Naive B cell (primary cell): ENCODE measurements at regions not wholly inside any gene's neighbourhood (a gene's known extent, or its start where the extent isn't known, plus 50 kb on each side); places are given as distances from the start of the nearest gene placed in this dataset.

Experiments used
- ATAC-seq, 2 donors: fragments of 150-1000 bp; cut with Tn5 transposase; 2 replicates each; pipeline ENCODE4 v1.10.0; 2021; ENCODE audit warnings: low read depth in 2 of 2, mild to moderate bottlenecking in 2 of 2, moderate library complexity in 2 of 2
- DNase-seq: peaks from one replicate; pipeline ENCODE4 v3.0.0; 2022
- H3K27ac Mint-ChIP-seq, 6 donors: one replicate each; pipeline ENCODE4 v1.8.0; 2020 to 2022; ENCODE audit warnings: mild to moderate bottlenecking in 6 of 6, mixed read lengths in 6 of 6, moderate library complexity in 5 of 6, inconsistent platforms in 2 of 6
- H3K27me3 Mint-ChIP-seq, 3 donors: one replicate each; pipeline ENCODE4 v1.8.0; 2021 to 2022; ENCODE audit warnings: mixed read lengths in 3 of 3, mild to moderate bottlenecking in 1 of 3
- H3K36me3 Mint-ChIP-seq, 2 donors: one replicate each; pipeline ENCODE4 v1.8.0; 2020 to 2022; ENCODE audit warnings: mixed read lengths in 2 of 2, inconsistent platforms in 1 of 2, mild to moderate bottlenecking in 1 of 2
- H3K4me1 Mint-ChIP-seq, 3 donors: one replicate each; pipeline ENCODE4 v1.8.0; 2020 to 2022; ENCODE audit warnings: mixed read lengths in 3 of 3, inconsistent platforms in 1 of 3, mild to moderate bottlenecking in 1 of 3, moderate library complexity in 1 of 3
- H3K4me3 Mint-ChIP-seq, 8 donors: one replicate each; pipeline ENCODE4 v1.8.0; 2020 to 2022; ENCODE audit warnings: mild to moderate bottlenecking in 8 of 8, mixed read lengths in 8 of 8, moderate library complexity in 8 of 8, inconsistent platforms in 2 of 8
- H3K9me3 Mint-ChIP-seq, 7 donors: one replicate each; pipeline ENCODE4 v1.8.0; 2020 to 2022; ENCODE audit warnings: mixed read lengths in 7 of 7, mild to moderate bottlenecking in 5 of 7, inconsistent platforms in 2 of 7, moderate library complexity in 1 of 7

DNA sequence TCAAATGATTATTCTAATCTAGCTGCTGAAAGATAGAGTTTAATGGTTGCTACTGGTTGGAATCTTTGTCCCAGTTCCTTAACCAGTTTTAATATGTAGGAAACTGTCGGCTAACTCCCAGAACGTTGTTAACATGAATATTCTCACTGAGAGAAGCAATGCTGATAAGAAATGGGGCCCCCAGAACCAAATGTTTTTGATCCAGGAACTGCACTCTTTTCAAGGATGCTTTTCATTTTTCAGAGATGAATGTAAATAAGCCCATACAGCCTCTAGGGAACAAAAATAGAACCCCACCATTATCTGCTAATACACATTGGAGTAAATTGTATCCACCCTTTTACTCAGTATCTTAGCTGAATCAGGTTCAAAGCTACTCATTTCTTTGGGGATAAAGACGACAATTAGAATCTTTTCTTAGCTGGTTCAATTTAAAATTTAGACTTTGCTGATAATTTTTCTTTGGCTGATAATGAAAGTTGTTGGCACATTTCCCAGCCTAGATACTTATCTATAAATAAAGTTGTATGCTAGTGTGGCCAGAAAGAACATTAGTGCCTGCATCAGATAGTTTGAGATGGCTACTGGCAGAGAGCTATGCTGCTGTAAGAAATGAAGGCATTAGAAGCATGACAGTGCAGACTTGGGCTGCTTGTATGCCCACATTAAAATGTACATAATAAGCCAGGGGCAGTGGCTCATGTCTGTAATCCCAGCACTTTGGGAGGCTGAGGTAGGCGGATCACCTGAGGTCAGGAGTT is 323.3 kb upstream of the PDGFD start:
- H3K27me3 Mint-ChIP-seq = peaks cover 0 to 3% (median 0%) of the 10 kb centered on the region in 3 donors
- H3K9me3 Mint-ChIP-seq = peaks cover 13 to 52% (median 31%) of the 10 kb centered on the region in 7 donors
- no peak for DNase-seq
- H3K4me1 Mint-ChIP-seq = no peaks in the 10 kb centered on the region
- ATAC-seq = no peak
- H3K4me3 Mint-ChIP-seq = no peak overlapping the region
- H3K27ac Mint-ChIP-seq = no peak overlapping the region
- H3K36me3 Mint-ChIP-seq = peaks cover 0 to 21% of the 10 kb centered on the region in 2 donors

DNA sequence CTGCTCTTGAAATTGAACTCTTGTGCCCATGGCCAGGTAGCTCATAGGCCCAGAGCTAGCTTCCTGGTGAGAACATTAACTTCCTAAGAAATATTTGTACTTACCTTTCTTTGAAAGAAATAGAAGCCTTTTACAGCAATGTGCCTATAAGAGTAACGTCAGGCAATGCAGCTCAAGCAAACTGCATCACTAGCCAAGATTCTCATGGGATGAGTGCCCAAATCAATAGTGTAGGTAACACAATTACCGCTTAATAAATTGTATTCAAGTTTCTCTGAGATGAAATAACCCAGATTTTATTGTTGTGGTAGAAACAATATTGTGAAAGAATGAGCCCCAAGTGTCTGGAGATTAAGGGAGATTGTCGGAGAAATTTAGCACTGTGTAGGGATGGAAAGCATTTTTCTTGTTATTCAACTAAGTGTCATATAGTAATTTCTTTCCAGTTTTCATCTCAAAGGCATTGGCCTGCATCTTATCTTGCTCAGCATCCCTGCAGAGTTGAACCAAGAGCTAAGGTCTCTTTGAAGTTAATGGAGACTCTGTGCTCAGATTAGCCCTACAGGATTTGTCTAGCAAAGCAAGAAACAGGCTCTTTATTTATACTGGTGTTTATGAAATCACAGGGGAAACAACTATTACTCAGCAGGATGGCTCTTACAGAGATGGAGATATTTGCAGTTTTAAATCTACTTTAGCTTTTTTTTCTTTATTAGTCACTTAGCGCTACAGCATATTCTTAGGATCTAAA is 321.0 kb upstream of the PDGFD start:
- Mint-ChIP-seq H3K27me3 (peaks cover 0 to 3% (median 0%) of the 10 kb centered on the region in 3 donors), H3K36me3 (peaks cover 0 to 9% of the 10 kb centered on the region in 2 donors), H3K9me3 (peaks cover 4 to 47% (median 21%) of the 10 kb centered on the region in 7 donors), H3K4me3 (no peak overlapping the region), H3K27ac (no peak overlapping the region), H3K4me1 (no peaks in the 10 kb centered on the region)
- DNase-seq (no peak), ATAC-seq (no peak)

DNA sequence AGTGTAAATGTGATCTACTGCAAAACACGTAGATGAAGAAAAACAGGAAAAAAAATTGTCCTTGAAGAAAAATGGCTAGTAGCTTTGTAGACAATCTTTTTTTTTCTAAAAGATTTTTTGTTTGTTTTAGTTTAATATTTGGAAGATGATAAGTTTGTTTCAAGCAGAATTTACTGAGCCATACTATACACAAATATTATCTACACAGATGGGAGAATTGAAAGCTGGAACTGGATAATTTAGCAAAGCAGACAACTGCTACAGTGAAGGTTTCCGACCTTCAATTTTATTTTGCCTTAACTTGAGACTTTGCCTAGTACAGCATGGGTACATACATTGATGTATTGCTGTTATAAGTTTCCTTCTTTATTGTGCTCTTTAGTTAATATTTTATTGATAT is 313.0 kb upstream of the PDGFD start:
- Mint-ChIP-seq H3K27ac (no peak overlapping the region), H3K4me1 (no peaks in the 10 kb centered on the region), H3K36me3 (no peaks in the 10 kb centered on the region), H3K27me3 (no peaks in the 10 kb centered on the region), H3K4me3 (no peak overlapping the region), H3K9me3 (peaks cover 0 to 10% (median 2%) of the 10 kb centered on the region in 7 donors)
- ATAC-seq = no peak
- DNase-seq = no peak

DNA sequence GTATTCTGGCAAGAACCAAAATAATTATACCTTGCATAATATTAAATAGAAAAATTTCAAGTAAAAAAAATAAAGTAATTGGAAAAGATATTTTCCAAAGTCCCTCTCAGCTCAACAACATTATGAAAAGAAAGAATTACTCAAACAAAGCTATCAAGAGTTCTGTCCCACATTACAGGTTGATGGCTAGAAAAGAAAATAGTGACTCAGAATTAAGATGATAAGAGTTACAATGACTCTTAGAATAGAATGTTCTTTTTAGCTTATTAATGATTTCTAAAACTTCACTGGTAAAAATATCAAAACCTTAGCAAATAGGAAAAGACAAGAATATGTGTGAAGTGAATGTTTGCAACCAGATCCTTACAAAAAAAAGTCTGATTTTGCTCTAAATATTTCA is 312.5 kb upstream of the PDGFD start:
- no peaks in the 10 kb centered on the region for H3K4me1 Mint-ChIP-seq
- no peak overlapping the region for H3K4me3 Mint-ChIP-seq
- DNase-seq = no peak
- peaks cover 0 to 7% (median 1%) of the 10 kb centered on the region in 7 donors for H3K9me3 Mint-ChIP-seq
- H3K27ac Mint-ChIP-seq = no peak overlapping the region
- no peaks in the 10 kb centered on the region for H3K27me3 Mint-ChIP-seq
- ATAC-seq = no peak
- no peaks in the 10 kb centered on the region for H3K36me3 Mint-ChIP-seq

DNA sequence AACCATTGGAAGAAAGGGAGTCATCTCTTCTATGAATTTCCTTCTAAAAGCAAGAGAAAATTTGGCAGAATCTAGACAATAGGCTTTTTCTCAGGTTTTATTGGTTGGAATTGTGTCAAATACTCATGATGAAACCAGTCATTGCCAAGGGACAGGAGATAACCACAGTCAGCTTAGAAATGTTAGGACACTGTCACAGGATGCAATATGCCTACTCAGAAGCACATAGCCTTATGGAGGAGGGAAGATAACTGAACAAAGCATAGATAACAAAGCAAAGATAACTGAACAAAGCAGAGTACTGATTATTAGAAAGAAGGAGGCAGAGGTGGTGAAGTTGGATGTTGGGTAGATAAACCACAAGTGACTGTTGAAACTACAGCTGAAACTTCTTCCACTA is 303.5 kb upstream of the PDGFD start:
- DNase-seq = no peak
- H3K36me3 Mint-ChIP-seq = no peaks in the 10 kb centered on the region
- no peak overlapping the region for H3K4me3 Mint-ChIP-seq
- H3K27me3 Mint-ChIP-seq = no peaks in the 10 kb centered on the region
- no peaks in the 10 kb centered on the region for H3K9me3 Mint-ChIP-seq
- H3K4me1 Mint-ChIP-seq = no peaks in the 10 kb centered on the region
- ATAC-seq = no peak
- no peak overlapping the region for H3K27ac Mint-ChIP-seq

DNA sequence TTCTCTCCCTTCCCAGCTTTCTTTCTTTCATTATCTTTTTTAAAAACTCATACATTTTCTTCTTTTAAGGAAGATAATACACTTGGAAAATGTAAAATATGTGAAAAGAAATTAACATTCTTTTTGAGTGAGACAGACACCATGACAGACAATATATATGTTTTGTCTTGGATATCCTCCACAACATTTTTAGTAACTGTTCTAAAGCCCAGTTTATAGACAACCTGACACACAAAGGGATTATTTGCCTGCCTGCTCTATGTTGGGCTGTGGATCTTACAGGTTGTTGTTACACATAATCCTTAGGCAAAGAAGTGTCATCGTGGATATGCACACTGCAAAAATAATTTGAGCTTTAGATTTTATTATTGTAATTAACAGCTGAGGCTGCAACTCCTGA is 301.4 kb upstream of the PDGFD start:
- DNase-seq (no peak), ATAC-seq (no peak)
- no peaks in the 10 kb centered on the region for H3K27me3 Mint-ChIP-seq
- H3K27ac Mint-ChIP-seq = no peak overlapping the region
- H3K4me3 Mint-ChIP-seq = no peak overlapping the region
- no peaks in the 10 kb centered on the region for H3K9me3 Mint-ChIP-seq
- H3K36me3 Mint-ChIP-seq = no peaks in the 10 kb centered on the region
- H3K4me1 Mint-ChIP-seq = no peaks in the 10 kb centered on the region

DNA sequence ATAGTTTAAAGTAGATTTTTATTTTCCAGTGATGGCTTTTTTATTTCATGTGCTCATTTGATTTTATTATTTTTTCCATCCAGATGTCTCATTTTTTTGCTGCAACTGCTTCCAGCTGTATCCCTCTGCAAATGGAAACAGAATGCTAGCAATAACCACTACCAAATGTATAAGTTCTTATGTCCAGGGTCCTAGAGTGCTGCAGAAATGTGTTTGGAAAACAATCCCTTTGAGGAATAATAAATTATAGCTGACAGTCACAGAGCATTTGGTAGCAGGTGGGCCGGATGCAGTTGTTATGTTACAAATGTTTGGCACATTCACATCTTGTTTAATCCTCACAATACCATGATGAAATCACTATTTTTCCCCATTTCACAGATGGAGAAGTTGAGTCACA is 300.7 kb upstream of the PDGFD start:
- ATAC-seq (no peak), DNase-seq (no peak)
- H3K4me1 Mint-ChIP-seq = no peaks in the 10 kb centered on the region
- no peaks in the 10 kb centered on the region for H3K27me3 Mint-ChIP-seq
- no peak overlapping the region for H3K27ac Mint-ChIP-seq
- H3K36me3 Mint-ChIP-seq = no peaks in the 10 kb centered on the region
- no peak overlapping the region for H3K4me3 Mint-ChIP-seq
- H3K9me3 Mint-ChIP-seq = no peaks in the 10 kb centered on the region

DNA sequence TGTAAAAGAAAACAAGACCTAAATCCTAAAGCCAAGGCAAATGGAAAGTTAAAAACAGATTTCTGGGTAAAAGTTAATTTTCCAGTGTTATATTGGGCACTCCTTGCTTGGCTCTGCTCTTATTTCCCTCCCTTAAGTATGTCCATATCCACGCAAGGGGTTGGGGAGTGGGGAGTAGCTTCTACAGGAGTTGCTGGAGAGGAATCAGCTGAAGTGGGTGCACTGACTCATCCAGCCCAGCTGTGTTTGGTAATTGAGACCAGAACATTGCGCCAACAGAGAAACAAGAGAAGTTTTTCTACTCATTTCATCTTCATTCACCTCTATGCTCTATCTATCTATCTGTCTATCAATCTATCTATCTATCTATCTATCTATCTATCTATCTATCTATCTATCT is 298.4 kb upstream of the PDGFD start:
- Mint-ChIP-seq H3K4me1 (no peaks in the 10 kb centered on the region), H3K27ac (no peak overlapping the region), H3K9me3 (peaks cover 0 to 2% (median 0%) of the 10 kb centered on the region in 7 donors), H3K4me3 (no peak overlapping the region), H3K27me3 (no peaks in the 10 kb centered on the region), H3K36me3 (no peaks in the 10 kb centered on the region)
- DNase-seq (no peak), ATAC-seq (no peak)

DNA sequence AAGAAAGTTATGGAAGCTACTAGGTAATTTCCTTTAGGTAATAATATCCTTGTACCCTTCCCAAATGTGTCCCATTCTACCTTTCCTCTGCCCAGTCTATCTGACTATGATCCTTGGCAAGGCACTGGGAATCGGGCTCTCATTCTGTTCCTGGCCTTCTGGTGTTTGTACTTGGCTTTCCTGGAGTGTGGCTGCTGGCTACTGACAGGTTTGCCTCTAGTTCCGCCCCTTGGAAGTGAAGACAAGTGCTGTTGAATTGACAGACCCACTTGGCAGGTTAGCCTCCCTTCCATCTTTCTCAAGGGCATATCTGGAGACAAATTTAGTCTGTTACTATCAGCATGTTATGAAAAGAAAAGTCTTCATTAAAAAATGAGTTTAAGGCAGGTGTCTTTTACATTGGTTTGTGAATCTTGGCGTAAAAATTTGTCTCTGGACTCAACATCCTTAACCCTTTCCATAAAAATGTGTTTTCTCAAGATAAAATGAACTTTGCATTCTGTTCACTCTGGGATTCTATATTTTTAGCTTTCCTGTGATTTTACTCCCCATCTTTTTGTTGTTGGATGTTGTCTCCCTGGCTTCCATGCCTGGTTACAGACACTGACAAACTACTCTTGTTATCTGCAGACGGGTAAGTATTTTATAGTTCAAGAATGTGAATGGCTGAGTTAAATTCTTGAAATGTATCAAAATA is 287.4 kb upstream of the PDGFD start:
- no peak for ATAC-seq
- Mint-ChIP-seq H3K27ac (no peak overlapping the region), H3K9me3 (peaks cover 0 to 6% (median 4%) of the 10 kb centered on the region in 7 donors), H3K4me3 (no peak overlapping the region), H3K36me3 (no peaks in the 10 kb centered on the region), H3K4me1 (no peaks in the 10 kb centered on the region), H3K27me3 (peaks cover 0 to 5% (median 0%) of the 10 kb centered on the region in 3 donors)
- DNase-seq = no peak

DNA sequence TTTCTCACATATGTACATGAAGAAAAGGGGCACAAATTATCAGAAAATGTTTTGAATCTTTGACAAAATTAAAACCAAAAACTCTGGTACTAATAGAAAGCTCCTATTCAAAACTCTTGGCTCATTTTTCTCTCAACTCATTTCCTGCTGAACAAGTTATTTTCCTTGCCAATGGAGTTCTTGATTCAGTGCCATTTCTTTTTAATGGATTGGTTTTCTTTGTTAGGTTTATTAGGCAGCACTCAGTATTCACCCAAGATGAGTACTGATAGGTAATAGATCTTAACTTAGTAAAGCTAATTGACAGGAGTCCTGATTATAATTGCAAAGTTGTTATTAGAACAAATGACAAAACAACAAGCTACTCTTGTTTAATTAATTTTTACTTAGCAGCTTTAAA is 279.4 kb upstream of the PDGFD start:
- Mint-ChIP-seq H3K9me3 (peaks cover 0 to 8% (median 2%) of the 10 kb centered on the region in 7 donors), H3K27ac (no peak overlapping the region), H3K27me3 (peaks cover 0 to 5% (median 0%) of the 10 kb centered on the region in 3 donors), H3K4me3 (no peak overlapping the region), H3K36me3 (no peaks in the 10 kb centered on the region), H3K4me1 (no peaks in the 10 kb centered on the region)
- ATAC-seq = no peak
- no peak for DNase-seq

DNA sequence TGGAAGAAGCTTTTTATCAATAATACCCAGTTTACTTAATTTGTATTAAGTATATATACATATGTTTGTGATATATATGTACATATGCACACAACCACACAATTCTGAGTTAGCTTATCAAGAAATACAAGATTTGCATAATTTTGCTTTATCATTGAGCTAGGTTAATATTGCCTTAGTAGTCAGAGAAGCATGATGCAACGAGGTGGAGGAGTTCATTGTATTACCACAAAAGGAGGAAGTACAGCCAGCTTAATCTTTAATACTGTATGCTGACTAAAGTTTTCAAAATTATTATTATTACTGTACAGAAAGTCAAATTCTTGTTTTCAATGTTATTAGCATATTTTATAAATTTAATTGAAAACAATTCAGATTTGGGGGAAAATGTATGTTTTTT is 278.4 kb upstream of the PDGFD start:
- Mint-ChIP-seq H3K4me3 (no peak overlapping the region), H3K27ac (no peak overlapping the region), H3K9me3 (peaks cover 0 to 8% (median 3%) of the 10 kb centered on the region in 7 donors), H3K36me3 (no peaks in the 10 kb centered on the region), H3K27me3 (peaks cover 0 to 5% (median 0%) of the 10 kb centered on the region in 3 donors), H3K4me1 (no peaks in the 10 kb centered on the region)
- ATAC-seq (no peak), DNase-seq (no peak)

DNA sequence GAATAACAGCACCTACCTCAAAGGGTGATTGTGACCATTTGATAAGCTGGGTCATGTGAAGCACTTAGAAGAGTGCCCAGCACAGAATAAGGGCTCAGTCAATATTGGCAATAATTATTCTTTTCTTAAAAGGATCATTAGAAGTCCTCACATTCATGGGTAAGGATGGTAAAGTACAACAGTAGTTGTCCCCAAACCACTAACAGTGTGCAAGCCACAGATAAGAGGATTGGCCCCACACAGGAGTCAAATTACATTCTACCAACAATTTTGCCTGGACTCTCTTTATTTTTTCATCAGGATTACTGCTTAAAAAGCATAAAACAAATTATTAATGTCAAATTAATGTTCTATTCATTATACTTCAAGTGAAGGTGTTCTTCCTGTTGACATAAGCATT is 271.5 kb upstream of the PDGFD start:
- Mint-ChIP-seq H3K27ac (no peak overlapping the region), H3K4me3 (no peak overlapping the region), H3K4me1 (no peaks in the 10 kb centered on the region), H3K27me3 (no peaks in the 10 kb centered on the region), H3K36me3 (no peaks in the 10 kb centered on the region), H3K9me3 (peaks cover 0 to 8% (median 0%) of the 10 kb centered on the region in 7 donors)
- DNase-seq = no peak
- no peak for ATAC-seq

DNA sequence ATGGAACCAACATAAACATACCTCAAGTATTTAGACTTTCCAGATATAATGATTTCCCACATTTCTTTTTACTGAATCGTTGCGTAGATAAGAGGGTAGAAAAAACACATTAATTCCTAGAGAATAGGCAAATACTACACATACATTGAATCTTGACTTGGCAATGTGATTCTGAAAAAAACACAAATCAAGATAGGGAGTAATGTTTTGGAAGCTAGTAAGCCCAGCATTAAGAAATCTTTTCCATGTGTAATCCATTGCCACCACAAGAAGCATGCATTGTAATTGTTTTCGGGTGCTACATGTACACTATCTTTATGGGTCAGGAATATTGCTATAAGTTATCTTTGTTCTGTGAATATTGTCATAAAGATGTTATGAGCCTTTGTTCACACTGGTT is 269.8 kb upstream of the PDGFD start:
- ATAC-seq = no peak
- Mint-ChIP-seq H3K4me3 (no peak overlapping the region), H3K4me1 (no peaks in the 10 kb centered on the region), H3K27me3 (no peaks in the 10 kb centered on the region), H3K27ac (no peak overlapping the region), H3K36me3 (no peaks in the 10 kb centered on the region), H3K9me3 (peaks cover 0 to 3% (median 0%) of the 10 kb centered on the region in 7 donors)
- DNase-seq = no peak

DNA sequence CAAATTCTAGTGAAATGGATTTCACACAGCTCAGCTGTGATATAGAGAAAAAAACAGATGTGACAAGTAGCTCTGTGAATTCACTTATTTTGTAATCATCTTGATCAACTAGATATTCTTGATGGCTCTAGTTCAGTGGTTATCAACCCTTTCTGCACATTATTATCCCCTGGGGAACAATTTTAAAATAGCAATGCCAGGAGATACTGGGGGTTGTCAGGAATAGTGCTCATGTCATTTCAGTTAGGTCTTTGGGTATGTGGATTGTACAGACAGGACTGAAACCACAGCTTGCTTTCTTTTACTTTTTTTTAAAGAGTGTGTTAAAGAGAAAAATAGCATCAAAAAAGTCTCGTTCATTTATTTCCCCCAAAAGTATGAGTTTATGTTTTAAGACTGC is 269.0 kb upstream of the PDGFD start:
- DNase-seq (no peak), ATAC-seq (no peak)
- Mint-ChIP-seq H3K4me3 (no peak overlapping the region), H3K4me1 (no peaks in the 10 kb centered on the region), H3K9me3 (no peaks in the 10 kb centered on the region), H3K27ac (no peak overlapping the region), H3K27me3 (no peaks in the 10 kb centered on the region), H3K36me3 (no peaks in the 10 kb centered on the region)
